C4-2B (cell line): ENCODE measurements at regions not wholly inside any gene's neighbourhood (a gene's known extent, or its start where the extent isn't known, plus 50 kb on each side); places are given as distances from the start of the nearest gene placed in this dataset.
A peak's percentile ranks its signal among the peaks of the same experiment; 100 is the strongest.

Experiments
- H3K27ac ChIP-seq: fragments of 450-650 bp; 2 replicates; pipeline ENCODE4 v1.5.1; 2017
- CTCF ChIP-seq: fragments of 450-650 bp; conservative IDR thresholded peaks from 2 replicates; pipeline ENCODE4 v1.5.1; 2017; ENCODE audit warnings: mild to moderate bottlenecking
- ZFX ChIP-seq: fragments of 450-650 bp; IDR thresholded peaks from 2 replicates; pipeline ENCODE4 v1.6.1; 2017

GRCh38 chr9:6121707-6122106 is 93.9 kb upstream of the IL33 start:
- no peak overlapping the region for H3K27ac ChIP-seq
- no peak for TF ChIP-seq ZFX
- no peak for TF ChIP-seq CTCF

DNA sequence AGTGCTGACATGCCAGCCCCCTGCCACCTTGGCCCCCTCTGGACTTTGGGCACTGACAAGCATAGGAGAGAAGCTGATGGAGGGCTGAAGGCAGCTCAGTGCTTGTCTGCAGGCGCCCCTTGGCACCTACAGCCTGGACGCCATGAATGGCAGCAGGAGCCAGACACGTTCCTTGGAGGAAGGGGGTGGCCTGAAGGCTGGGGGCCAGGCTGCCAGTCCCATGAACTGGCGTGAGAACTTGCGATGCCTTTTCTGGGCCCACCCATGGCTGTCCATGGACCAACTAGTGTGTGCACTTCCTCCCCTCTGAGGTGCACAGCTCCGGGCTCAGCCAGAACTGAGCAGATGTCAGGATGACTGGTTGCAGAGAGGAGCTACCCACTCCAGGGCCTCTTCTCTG is 99.0 kb upstream of the RANBP6 start:
- no peak for TF ChIP-seq ZFX
- TF ChIP-seq CTCF, result no peak
- H3K27ac ChIP-seq, result no peak overlapping the region

DNA sequence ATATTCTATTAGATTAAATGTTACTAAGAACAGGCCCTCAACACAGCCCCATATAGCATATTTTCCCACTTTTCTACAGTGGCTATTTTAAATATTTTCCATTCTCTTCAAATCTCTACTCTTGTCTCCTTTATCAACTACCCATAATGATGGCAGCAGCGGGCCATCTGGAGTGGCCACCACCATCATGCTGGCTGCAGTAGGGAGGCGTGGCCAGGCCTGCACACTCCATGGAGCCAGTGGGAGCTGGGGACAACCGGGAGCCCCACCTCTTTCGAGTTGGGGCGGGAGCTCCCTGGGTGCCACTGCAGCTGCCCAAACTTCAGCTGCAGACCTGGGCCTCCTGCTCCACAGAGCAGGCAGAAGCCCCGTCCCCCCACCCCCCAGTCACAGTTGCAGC is 98.4 kb upstream of the RANBP6 start:
- H3K27ac ChIP-seq, result no peak overlapping the region
- no peak for TF ChIP-seq CTCF
- TF ChIP-seq ZFX, result no peak

GRCh38 chr9:6113312-6113711 is 97.9 kb upstream of the RANBP6 start:
- H3K27ac ChIP-seq, result no peak overlapping the region
- TF ChIP-seq CTCF (no peak), ZFX (no peak)

DNA sequence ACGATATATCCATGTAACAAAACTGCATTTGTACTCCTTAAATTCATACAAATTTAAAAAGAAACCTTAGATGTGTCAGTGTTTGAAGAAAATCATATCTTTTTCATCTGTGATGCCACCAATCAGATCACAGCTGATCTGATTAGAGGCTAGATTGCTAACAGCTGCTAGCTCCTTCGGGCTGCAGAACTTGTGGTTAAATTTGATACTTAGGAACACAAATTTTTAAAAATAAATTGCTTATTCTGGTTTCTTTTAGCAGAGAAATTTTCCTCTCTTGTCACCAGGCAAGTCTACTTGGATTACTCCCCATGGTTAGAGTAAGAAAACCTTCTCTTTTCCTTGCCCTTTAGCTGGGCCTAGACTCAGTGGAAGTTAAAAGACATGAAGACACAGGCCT is 94.6 kb upstream of the RANBP6 start:
- no peak for TF ChIP-seq CTCF
- no peak for TF ChIP-seq ZFX
- H3K27ac ChIP-seq, result no peak overlapping the region

DNA sequence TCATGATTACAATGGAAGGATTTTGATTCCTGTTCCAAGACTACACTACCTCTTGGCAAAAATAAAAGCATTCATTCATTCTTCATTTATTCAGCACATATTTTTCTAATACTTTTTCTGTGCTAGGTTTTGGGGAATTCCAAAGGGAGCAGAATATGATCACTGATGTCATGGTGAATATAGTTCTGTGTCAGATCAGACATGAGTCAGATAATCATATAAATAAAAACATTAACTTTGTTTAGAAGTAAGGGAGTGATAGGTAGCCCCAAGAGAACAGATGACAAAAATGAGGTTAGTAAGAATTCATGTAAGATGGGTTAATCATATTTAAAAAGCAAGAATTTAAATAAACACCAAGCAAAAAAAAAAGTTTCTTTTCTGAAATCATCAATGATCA is 94.1 kb upstream of the RANBP6 start:
- no peak for TF ChIP-seq CTCF
- no peak for TF ChIP-seq ZFX
- no peak overlapping the region for H3K27ac ChIP-seq

- TF ChIP-seq CTCF, result peak; percentile 27
- no peak for TF ChIP-seq ZFX
- H3K27ac ChIP-seq, result no peak overlapping the region
These were observed 91.4 kb upstream of the RANBP6 start for GRCh38 chr9:6106711-6107339.
